Tibial nerve (tissue), 4 donors: ENCODE measurements at regions not wholly inside any gene's neighbourhood (a gene's known extent, or its start where the extent isn't known, plus 50 kb on each side); places are given as distances from the start of the nearest gene placed in this dataset.

Source experiments
- EP300 ChIP-seq, 2 donors: sonication (generic); formaldehyde crosslinking; IDR thresholded peaks; one replicate each; pipeline ENCODE4 v1.6.1; 2017; ENCODE audit warnings: antibody characterized with exemption in 2 of 2, mild to moderate bottlenecking in 1 of 2
- TF ChIP-seq, protein P1 (sequence below), 5 experiments: fragments of 200-600 bp in 3 of 5; fragments of 450-650 bp in 2 of 5; sonication (generic) in 3 of 5; IDR thresholded peaks; one replicate each; pipeline ENCODE4 v1.5.1; 2016 to 2019; ENCODE audit warnings: antibody characterized with exemption in 5 of 5, mild to moderate bottlenecking in 3 of 5, moderate library complexity in 2 of 5

GRCh38 chr15:25532269-25533140, 93.7 kb upstream of the UBE3A start:
- TF ChIP-seq EP300 (IDR thresholded peaks at IDR 0.05) = no peak
- TF ChIP-seq, protein P1, sequence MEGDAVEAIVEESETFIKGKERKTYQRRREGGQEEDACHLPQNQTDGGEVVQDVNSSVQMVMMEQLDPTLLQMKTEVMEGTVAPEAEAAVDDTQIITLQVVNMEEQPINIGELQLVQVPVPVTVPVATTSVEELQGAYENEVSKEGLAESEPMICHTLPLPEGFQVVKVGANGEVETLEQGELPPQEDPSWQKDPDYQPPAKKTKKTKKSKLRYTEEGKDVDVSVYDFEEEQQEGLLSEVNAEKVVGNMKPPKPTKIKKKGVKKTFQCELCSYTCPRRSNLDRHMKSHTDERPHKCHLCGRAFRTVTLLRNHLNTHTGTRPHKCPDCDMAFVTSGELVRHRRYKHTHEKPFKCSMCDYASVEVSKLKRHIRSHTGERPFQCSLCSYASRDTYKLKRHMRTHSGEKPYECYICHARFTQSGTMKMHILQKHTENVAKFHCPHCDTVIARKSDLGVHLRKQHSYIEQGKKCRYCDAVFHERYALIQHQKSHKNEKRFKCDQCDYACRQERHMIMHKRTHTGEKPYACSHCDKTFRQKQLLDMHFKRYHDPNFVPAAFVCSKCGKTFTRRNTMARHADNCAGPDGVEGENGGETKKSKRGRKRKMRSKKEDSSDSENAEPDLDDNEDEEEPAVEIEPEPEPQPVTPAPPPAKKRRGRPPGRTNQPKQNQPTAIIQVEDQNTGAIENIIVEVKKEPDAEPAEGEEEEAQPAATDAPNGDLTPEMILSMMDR (IDR thresholded peaks at IDR 0.05) = no peak
